ENCODE measurements at regions not wholly inside any gene's neighbourhood (a gene's known extent, or its start where the extent isn't known, plus 50 kb on each side); places are given as distances from the start of the nearest gene placed in this dataset.

- DNase-seq (ENCODE audit: low read depth), result no peak
These were observed 484.0 kb downstream of the ZNF608 start for GRCh38 chr5:124262470-124262869.

GRCh38 chr5:124261848-124262247 is 484.6 kb downstream of the ZNF608 start:
- DNase-seq (ENCODE audit: low read depth), result no peak

- DNase-seq (ENCODE audit: low read depth), result no peak
These were observed 485.4 kb downstream of the ZNF608 start for GRCh38 chr5:124260921-124261515.

GRCh38 chr5:124259017-124259416 is 487.4 kb downstream of the ZNF608 start:
- no peak for DNase-seq (ENCODE audit: low read depth)

GRCh38 chr5:124257048-124257447 is 489.4 kb downstream of the ZNF608 start:
- no peak for DNase-seq (ENCODE audit: low read depth)

- DNase-seq (ENCODE audit: low read depth), result no peak
These were observed 493.1 kb downstream of the ZNF608 start for GRCh38 chr5:124253203-124253810.

- DNase-seq (ENCODE audit: low read depth), result no peak
These were observed 493.7 kb downstream of the ZNF608 start for GRCh38 chr5:124252747-124253146.

GRCh38 chr5:124252191-124252638 is 494.2 kb downstream of the ZNF608 start:
- DNase-seq (ENCODE audit: low read depth), result no peak

- DNase-seq (ENCODE audit: low read depth), result no peak
These were observed 501.2 kb downstream of the ZNF608 start for GRCh38 chr5:124245276-124245675.

GRCh38 chr5:124240732-124241131 is 505.7 kb downstream of the ZNF608 start:
- DNase-seq (ENCODE audit: low read depth), result no peak

GRCh38 chr5:124239572-124239971 is 506.9 kb downstream of the ZNF608 start:
- no peak for DNase-seq (ENCODE audit: low read depth)

- DNase-seq (ENCODE audit: low read depth), result no peak
These were observed 508.1 kb downstream of the ZNF608 start for GRCh38 chr5:124238350-124238749.

GRCh38 chr5:124237206-124237695 is 509.2 kb downstream of the ZNF608 start:
- DNase-seq (ENCODE audit: low read depth), result no peak

GRCh38 chr5:124236361-124237205 is 509.9 kb downstream of the ZNF608 start:
- DNase-seq (ENCODE audit: low read depth), result no peak

- no peak for DNase-seq (ENCODE audit: low read depth)
These were observed 510.9 kb downstream of the ZNF608 start for GRCh38 chr5:124235576-124235975.

- DNase-seq (ENCODE audit: low read depth), result no peak
These were observed 511.5 kb downstream of the ZNF608 start for GRCh38 chr5:124234770-124235562.

GRCh38 chr5:124234022-124234769 is 512.2 kb downstream of the ZNF608 start:
- DNase-seq (ENCODE audit: low read depth), result no peak

GRCh38 chr5:124232515-124232914 is 513.9 kb downstream of the ZNF608 start:
- DNase-seq (ENCODE audit: low read depth), result no peak

- no peak for DNase-seq (ENCODE audit: low read depth)
These were observed 514.6 kb downstream of the ZNF608 start for GRCh38 chr5:124231802-124232201.

- DNase-seq (ENCODE audit: low read depth), result no peak
These were observed 515.2 kb downstream of the ZNF608 start for GRCh38 chr5:124231230-124231629.

GRCh38 chr5:124230456-124230855 is 516.0 kb downstream of the ZNF608 start:
- no peak for DNase-seq (ENCODE audit: low read depth)

Measured in activated T-cell treated with anti-CD3 and anti-CD28 coated beads for 1 hour (primary cell).